Neural crest cell (in vitro differentiated cells): ENCODE measurements at regions not wholly inside any gene's neighbourhood (a gene's known extent, or its start where the extent isn't known, plus 50 kb on each side); places are given as distances from the start of the nearest gene placed in this dataset.
"Not testable (repeated sequence)": the region's sequence is repeated elsewhere in the genome, so short reads cannot be mapped to it uniquely, and the experiment has no call there.

Experiments used
- DNase-seq: peaks from one replicate; pipeline ENCODE4 v3.0.0; 2021; ENCODE audit warnings: low read depth, mixed read lengths, low spot score
- H3K27ac Mint-ChIP-seq: one replicate; pipeline ENCODE4 v1.8.0; 2021; ENCODE audit warnings: mild to moderate bottlenecking, mixed read lengths; ENCODE audit not compliant: unreplicated experiment
- H3K27me3 Mint-ChIP-seq: 2 replicates; pipeline ENCODE4 v1.8.0; 2021; ENCODE audit warnings: low read depth, mild to moderate bottlenecking, mixed read lengths
- H3K36me3 Mint-ChIP-seq: 2 replicates; pipeline ENCODE4 v1.8.0; 2021; ENCODE audit warnings: low read depth, mild to moderate bottlenecking, mixed read lengths
- H3K4me1 Mint-ChIP-seq: 2 replicates; pipeline ENCODE4 v1.8.0; 2021; ENCODE audit warnings: mixed read lengths
- H3K4me3 Mint-ChIP-seq: one replicate; pipeline ENCODE4 v1.8.0; 2021; ENCODE audit warnings: mild to moderate bottlenecking, mixed read lengths
- H3K9me3 Mint-ChIP-seq: 2 replicates; pipeline ENCODE4 v1.8.0; 2021; ENCODE audit warnings: mixed read lengths
- TF ChIP-seq, protein P1 (sequence below): fragments of 200-600 bp; sonication (generic); conservative IDR thresholded peaks from 2 replicates; pipeline ENCODE4 v1.5.0; 2021; ENCODE audit warnings: antibody characterized with exemption, mild to moderate bottlenecking

DNA sequence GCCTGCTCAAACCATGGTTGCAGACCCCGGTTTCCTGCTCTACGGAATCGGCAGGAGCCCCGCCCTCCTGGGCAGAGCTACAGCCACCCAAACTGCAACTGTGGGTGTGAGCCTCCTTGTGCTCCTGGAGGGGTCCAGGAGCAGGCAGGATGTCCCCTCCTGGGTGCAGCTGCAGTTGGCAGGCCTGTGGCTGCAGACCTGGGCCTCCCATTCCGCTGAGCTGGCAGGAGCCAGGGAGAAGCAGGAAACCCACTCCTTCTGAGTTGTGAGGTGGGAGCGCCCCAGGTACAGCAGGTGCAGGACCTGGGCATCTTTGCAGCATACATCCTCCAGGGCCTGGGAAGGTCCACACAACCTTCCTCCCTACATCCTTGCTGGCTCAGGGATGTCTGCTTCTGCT lies 578.7 kb upstream of the USP24 start:
- no peaks in the 10 kb centered on the region for H3K27me3 Mint-ChIP-seq
- H3K9me3 Mint-ChIP-seq, result peaks cover 24% of the 10 kb centered on the region
- no peaks in the 10 kb centered on the region for H3K4me1 Mint-ChIP-seq
- TF ChIP-seq, protein P1, sequence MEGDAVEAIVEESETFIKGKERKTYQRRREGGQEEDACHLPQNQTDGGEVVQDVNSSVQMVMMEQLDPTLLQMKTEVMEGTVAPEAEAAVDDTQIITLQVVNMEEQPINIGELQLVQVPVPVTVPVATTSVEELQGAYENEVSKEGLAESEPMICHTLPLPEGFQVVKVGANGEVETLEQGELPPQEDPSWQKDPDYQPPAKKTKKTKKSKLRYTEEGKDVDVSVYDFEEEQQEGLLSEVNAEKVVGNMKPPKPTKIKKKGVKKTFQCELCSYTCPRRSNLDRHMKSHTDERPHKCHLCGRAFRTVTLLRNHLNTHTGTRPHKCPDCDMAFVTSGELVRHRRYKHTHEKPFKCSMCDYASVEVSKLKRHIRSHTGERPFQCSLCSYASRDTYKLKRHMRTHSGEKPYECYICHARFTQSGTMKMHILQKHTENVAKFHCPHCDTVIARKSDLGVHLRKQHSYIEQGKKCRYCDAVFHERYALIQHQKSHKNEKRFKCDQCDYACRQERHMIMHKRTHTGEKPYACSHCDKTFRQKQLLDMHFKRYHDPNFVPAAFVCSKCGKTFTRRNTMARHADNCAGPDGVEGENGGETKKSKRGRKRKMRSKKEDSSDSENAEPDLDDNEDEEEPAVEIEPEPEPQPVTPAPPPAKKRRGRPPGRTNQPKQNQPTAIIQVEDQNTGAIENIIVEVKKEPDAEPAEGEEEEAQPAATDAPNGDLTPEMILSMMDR, result no peak
- H3K4me3 Mint-ChIP-seq, result no peak overlapping the region
- DNase-seq, result no peak
- no peak overlapping the region for H3K27ac Mint-ChIP-seq
- peaks cover 2% of the 10 kb centered on the region for H3K36me3 Mint-ChIP-seq

DNA sequence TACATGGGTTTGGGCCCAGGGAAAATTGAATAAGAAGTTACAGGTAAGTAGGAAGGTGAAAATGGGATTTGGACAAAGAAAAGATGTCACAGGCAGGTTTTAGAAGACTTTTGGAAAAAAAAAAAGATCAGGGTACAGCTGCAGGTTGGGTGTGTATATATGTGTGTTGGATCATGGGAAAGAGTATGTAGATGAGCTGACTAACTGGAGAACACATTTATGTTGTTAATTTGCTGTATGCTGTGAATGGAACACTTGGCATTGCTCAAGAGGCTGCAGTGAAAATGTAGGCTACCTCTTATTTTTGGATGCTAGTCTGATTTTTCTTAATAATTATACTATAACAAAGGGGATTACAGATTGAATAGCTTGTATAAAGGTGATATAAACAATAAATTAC lies 577.7 kb upstream of the USP24 start:
- H3K27me3 Mint-ChIP-seq, result no peaks in the 10 kb centered on the region
- no peak overlapping the region for H3K4me3 Mint-ChIP-seq
- peaks cover 23% of the 10 kb centered on the region for H3K9me3 Mint-ChIP-seq
- no peak for DNase-seq
- H3K36me3 Mint-ChIP-seq, result peaks cover 2% of the 10 kb centered on the region
- no peaks in the 10 kb centered on the region for H3K4me1 Mint-ChIP-seq
- no peak overlapping the region for H3K27ac Mint-ChIP-seq
- TF ChIP-seq, protein P1, result no peak

DNA sequence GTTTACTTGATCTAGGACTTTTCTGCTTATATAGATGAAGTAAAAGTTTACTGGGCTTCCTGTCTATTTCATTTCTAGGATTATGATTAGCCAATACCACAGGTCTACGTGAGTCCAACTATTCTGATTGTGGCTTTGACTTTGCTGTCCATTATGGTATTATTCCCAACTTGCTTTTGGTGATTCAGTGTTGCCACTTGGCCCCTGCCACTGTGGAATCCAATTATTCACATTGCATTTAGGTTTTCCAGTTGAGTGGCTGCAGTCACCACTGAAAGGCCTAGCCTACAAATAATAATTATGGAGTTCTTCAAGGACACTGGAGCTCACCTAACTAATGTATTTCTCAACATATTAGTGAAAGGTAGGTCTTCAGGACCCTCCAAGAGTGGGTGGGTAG lies 574.3 kb upstream of the USP24 start:
- H3K9me3 Mint-ChIP-seq, result peaks cover 14% of the 10 kb centered on the region
- no peak overlapping the region for H3K27ac Mint-ChIP-seq
- no peaks in the 10 kb centered on the region for H3K27me3 Mint-ChIP-seq
- no peak overlapping the region for H3K4me3 Mint-ChIP-seq
- no peak for DNase-seq
- TF ChIP-seq, protein P1, result no peak
- peaks cover 10% of the 10 kb centered on the region for H3K4me1 Mint-ChIP-seq
- no peaks in the 10 kb centered on the region for H3K36me3 Mint-ChIP-seq

DNA sequence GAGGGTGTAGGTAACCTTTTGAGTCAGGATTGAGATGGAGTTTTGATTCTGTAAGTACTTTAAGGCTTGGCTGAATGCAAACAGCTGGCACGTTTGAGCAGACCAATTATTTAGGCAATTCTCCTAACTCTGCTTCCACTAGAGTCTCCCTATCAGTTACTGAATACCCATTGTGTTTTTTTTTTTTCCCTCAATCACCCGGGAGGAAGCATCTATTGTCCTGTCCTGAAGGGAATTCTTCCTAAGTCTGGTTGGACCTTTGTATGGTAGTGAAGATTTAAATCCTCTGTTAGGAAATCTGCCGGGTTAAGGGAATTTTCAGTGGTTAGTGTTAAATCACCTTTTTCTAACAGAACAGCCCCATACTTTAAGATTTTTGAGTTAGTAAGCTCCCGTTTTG lies 571.2 kb upstream of the USP24 start:
- no peak for DNase-seq
- H3K9me3 Mint-ChIP-seq, result peaks cover 16% of the 10 kb centered on the region
- peaks cover 10% of the 10 kb centered on the region for H3K4me1 Mint-ChIP-seq
- no peaks in the 10 kb centered on the region for H3K36me3 Mint-ChIP-seq
- H3K4me3 Mint-ChIP-seq, result no peak overlapping the region
- no peaks in the 10 kb centered on the region for H3K27me3 Mint-ChIP-seq
- peak overlapping the region; percentile 2 for H3K27ac Mint-ChIP-seq
- TF ChIP-seq, protein P1, result no peak

DNA sequence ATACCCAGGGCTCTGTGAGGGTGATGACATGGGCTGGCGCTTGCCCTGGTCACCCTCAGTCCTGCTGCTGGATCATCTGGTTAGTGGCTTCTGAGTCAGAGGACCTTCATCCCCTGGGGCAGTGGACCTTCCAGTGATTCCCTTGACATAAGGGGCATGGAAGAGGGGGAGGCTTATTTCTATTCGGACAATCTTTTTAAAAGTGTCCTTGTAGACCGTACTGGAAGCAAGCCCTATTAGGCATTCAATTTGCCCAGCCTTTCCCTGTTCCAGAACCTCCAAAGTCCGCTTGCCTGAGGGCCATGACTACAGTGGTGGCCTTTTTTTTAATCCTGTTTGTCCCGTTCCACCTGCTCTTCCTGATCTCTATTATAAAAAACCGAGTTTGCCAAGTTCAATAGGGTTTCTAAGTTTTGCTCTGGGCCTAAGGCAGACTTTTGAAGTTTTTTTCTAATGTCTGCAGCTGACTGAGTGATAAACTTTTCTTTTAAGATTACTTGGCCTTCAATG lies 569.8 kb upstream of the USP24 start:
- not testable (repeated sequence) for H3K36me3 Mint-ChIP-seq, H3K27ac Mint-ChIP-seq, DNase-seq, H3K27me3 Mint-ChIP-seq, H3K4me3 Mint-ChIP-seq, H3K9me3 Mint-ChIP-seq
- peaks cover 10% of the 10 kb centered on the region for H3K4me1 Mint-ChIP-seq

DNA sequence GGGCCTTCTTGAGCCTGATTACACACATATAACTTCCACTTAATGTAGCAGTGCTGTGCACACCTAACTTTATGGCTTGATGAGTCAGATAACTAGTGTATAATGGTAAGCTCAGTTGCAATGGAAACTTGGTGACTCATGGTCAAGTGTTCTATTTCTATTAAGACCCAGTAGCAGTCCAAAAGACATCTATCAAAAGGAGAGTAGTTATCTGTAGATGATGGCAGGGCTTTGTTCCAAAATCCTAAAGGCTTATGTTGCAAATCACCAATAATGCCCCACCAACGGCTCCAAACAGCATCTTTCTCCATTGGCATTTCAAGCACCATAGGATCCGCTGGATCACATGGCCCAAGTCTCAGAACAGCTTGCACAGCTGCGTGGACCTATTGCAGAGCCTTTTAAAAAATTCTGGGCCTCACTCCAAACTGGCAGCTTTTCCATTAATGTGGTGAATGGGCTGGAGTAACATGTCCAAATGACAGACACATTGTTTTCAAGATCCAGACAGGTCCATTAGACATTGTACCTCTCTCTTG lies 566.8 kb upstream of the USP24 start:
- no peak overlapping the region for H3K4me3 Mint-ChIP-seq
- TF ChIP-seq, protein P1, result no peak
- H3K36me3 Mint-ChIP-seq, result no peaks in the 10 kb centered on the region
- peaks cover 7% of the 10 kb centered on the region for H3K9me3 Mint-ChIP-seq
- H3K27ac Mint-ChIP-seq, result no peak overlapping the region
- H3K27me3 Mint-ChIP-seq, result no peaks in the 10 kb centered on the region
- no peak for DNase-seq
- H3K4me1 Mint-ChIP-seq, result peaks cover 8% of the 10 kb centered on the region
